Naive thymus-derived CD8-positive, alpha-beta T cell (primary cell): ENCODE measurements at regions not wholly inside any gene's neighbourhood (a gene's known extent, or its start where the extent isn't known, plus 50 kb on each side); places are given as distances from the start of the nearest gene placed in this dataset.

Experiments
- ATAC-seq, 2 donors: fragments of 150-1000 bp; cut with Tn5 transposase in 1 of 2; sonication (Bioruptor Pico), chemical (Tn5 transposase) in 1 of 2; 1 replicate in 1 of 2; 2 replicates in 1 of 2; pipeline ENCODE4 v1.10.0; 2021; ENCODE audit warnings: mild to moderate bottlenecking in 2 of 2, moderate library complexity in 2 of 2
- POLR2A ChIA-PET: fragments of 350-600 bp; sonication (Branson Sonifier 250); formaldehyde crosslinking; loops from one replicate; lab custom pipeline; 2021; ENCODE audit warnings: antibody characterized with exemption; lab: Charles Lee
- DNase-seq, 10 donors: peaks; one replicate each; pipeline versions ENCODE4 v3.0.0 to v3.0.0-alpha.2; 2020 to 2022
- H3K27ac Mint-ChIP-seq, 10 donors: one replicate each; pipeline ENCODE4 v1.8.0; 2020 to 2022; ENCODE audit warnings: mild to moderate bottlenecking in 10 of 10, mixed read lengths in 10 of 10, moderate library complexity in 4 of 10, inconsistent platforms in 1 of 10
- H3K27me3 Mint-ChIP-seq, 5 donors: one replicate each; pipeline ENCODE4 v1.8.0; 2021 to 2022; ENCODE audit warnings: mixed read lengths in 5 of 5
- H3K36me3 Mint-ChIP-seq, 3 donors: one replicate each; pipeline ENCODE4 v1.8.0; 2020 to 2022; ENCODE audit warnings: mixed read lengths in 3 of 3, mild to moderate bottlenecking in 2 of 3, inconsistent platforms in 1 of 3
- H3K4me1 Mint-ChIP-seq, 4 donors: one replicate each; pipeline ENCODE4 v1.8.0; 2021 to 2022; ENCODE audit warnings: mixed read lengths in 4 of 4
- H3K4me3 Mint-ChIP-seq, 10 donors: one replicate each; pipeline ENCODE4 v1.8.0; 2020 to 2022; ENCODE audit warnings: mild to moderate bottlenecking in 10 of 10, mixed read lengths in 10 of 10, moderate library complexity in 6 of 10, inconsistent platforms in 1 of 10
- H3K9me3 Mint-ChIP-seq, 9 donors: one replicate each; pipeline ENCODE4 v1.8.0; 2020 to 2022; ENCODE audit warnings: mixed read lengths in 9 of 9, mild to moderate bottlenecking in 3 of 9, inconsistent platforms in 1 of 9, moderate library complexity in 1 of 9

- POLR2A ChIA-PET, result no interaction called here
- Mint-ChIP-seq H3K27me3 (peaks cover 4 to 38% (median 11%) of the 10 kb centered on the region in 5 donors), H3K27ac (no peak overlapping the region), H3K4me3 (no peak overlapping the region), H3K4me1 (peaks cover 0 to 3% (median 0%) of the 10 kb centered on the region in 4 donors), H3K36me3 (no peaks in the 10 kb centered on the region), H3K9me3 (no peaks in the 10 kb centered on the region)
- no peak for DNase-seq
- no peak for ATAC-seq
Observed at GRCh38 chr15:70417535-70417934, 319.8 kb upstream of the TLE3 start.

- Mint-ChIP-seq H3K36me3 (no peaks in the 10 kb centered on the region), H3K4me3 (no peak overlapping the region), H3K27me3 (peaks cover 4 to 38% (median 11%) of the 10 kb centered on the region in 5 donors), H3K9me3 (no peaks in the 10 kb centered on the region), H3K4me1 (no peaks in the 10 kb centered on the region), H3K27ac (no peak overlapping the region)
- POLR2A ChIA-PET, result no interaction called here
- ATAC-seq (no peak), DNase-seq (no peak)
Observed at GRCh38 chr15:70416829-70417228, 319.1 kb upstream of the TLE3 start.

- H3K4me1 Mint-ChIP-seq, result no peaks in the 10 kb centered on the region
- POLR2A ChIA-PET, result no interaction called here
- no peaks in the 10 kb centered on the region for H3K36me3 Mint-ChIP-seq
- H3K4me3 Mint-ChIP-seq, result no peak overlapping the region
- no peaks in the 10 kb centered on the region for H3K9me3 Mint-ChIP-seq
- peaks cover 2 to 27% (median 11%) of the 10 kb centered on the region in 5 donors for H3K27me3 Mint-ChIP-seq
- no peak for DNase-seq
- H3K27ac Mint-ChIP-seq, result peak overlapping the region in 1 of 10 donors; percentile 50
- no peak for ATAC-seq
Observed at GRCh38 chr15:70415398-70415797, 317.7 kb upstream of the TLE3 start.

GRCh38 chr15:70414626-70415025 is 316.9 kb upstream of the TLE3 start:
- Mint-ChIP-seq H3K36me3 (no peaks in the 10 kb centered on the region), H3K27me3 (peaks cover 0 to 19% (median 10%) of the 10 kb centered on the region in 5 donors), H3K4me3 (no peak overlapping the region), H3K9me3 (no peaks in the 10 kb centered on the region), H3K27ac (no peak overlapping the region), H3K4me1 (no peaks in the 10 kb centered on the region)
- POLR2A ChIA-PET, result no interaction called here
- ATAC-seq (no peak), DNase-seq (no peak)

GRCh38 chr15:70412794-70413193 is 315.1 kb upstream of the TLE3 start:
- no peak overlapping the region for H3K4me3 Mint-ChIP-seq
- H3K27me3 Mint-ChIP-seq, result peaks cover 0 to 14% (median 4%) of the 10 kb centered on the region in 5 donors
- POLR2A ChIA-PET, result no interaction called here
- no peak for DNase-seq
- H3K36me3 Mint-ChIP-seq, result no peaks in the 10 kb centered on the region
- H3K4me1 Mint-ChIP-seq, result peaks cover 0 to 2% (median 0%) of the 10 kb centered on the region in 4 donors
- no peaks in the 10 kb centered on the region for H3K9me3 Mint-ChIP-seq
- no peak for ATAC-seq
- H3K27ac Mint-ChIP-seq, result no peak overlapping the region

GRCh38 chr15:70411143-70411863 is 313.6 kb upstream of the TLE3 start:
- no peaks in the 10 kb centered on the region for H3K36me3 Mint-ChIP-seq
- H3K9me3 Mint-ChIP-seq, result no peaks in the 10 kb centered on the region
- POLR2A ChIA-PET, result no interaction called here
- no peak for ATAC-seq
- H3K27me3 Mint-ChIP-seq, result peaks cover 0 to 4% (median 0%) of the 10 kb centered on the region in 5 donors
- no peak for DNase-seq
- H3K27ac Mint-ChIP-seq, result no peak overlapping the region
- peaks cover 0 to 2% (median 0%) of the 10 kb centered on the region in 4 donors for H3K4me1 Mint-ChIP-seq
- H3K4me3 Mint-ChIP-seq, result no peak overlapping the region

GRCh38 chr15:70410371-70410985 is 312.8 kb upstream of the TLE3 start:
- H3K36me3 Mint-ChIP-seq, result no peaks in the 10 kb centered on the region
- no peaks in the 10 kb centered on the region for H3K27me3 Mint-ChIP-seq
- no peak overlapping the region for H3K4me3 Mint-ChIP-seq
- H3K27ac Mint-ChIP-seq, result no peak overlapping the region
- H3K9me3 Mint-ChIP-seq, result no peaks in the 10 kb centered on the region
- ATAC-seq (no peak), DNase-seq (no peak)
- POLR2A ChIA-PET, result no interaction called here
- H3K4me1 Mint-ChIP-seq, result peaks cover 0 to 2% (median 0%) of the 10 kb centered on the region in 4 donors

GRCh38 chr15:70409388-70409787 is 311.7 kb upstream of the TLE3 start:
- DNase-seq (no peak), ATAC-seq (no peak)
- Mint-ChIP-seq H3K27ac (no peak overlapping the region), H3K4me3 (no peak overlapping the region), H3K36me3 (no peaks in the 10 kb centered on the region), H3K9me3 (no peaks in the 10 kb centered on the region), H3K27me3 (peaks cover 0 to under 1% (median 0%) of the 10 kb centered on the region in 5 donors), H3K4me1 (peaks cover 0 to 2% (median 0%) of the 10 kb centered on the region in 4 donors)
- POLR2A ChIA-PET, result no interaction called here

- Mint-ChIP-seq H3K36me3 (no peaks in the 10 kb centered on the region), H3K4me3 (no peak overlapping the region), H3K4me1 (peaks cover 0 to 2% (median 0%) of the 10 kb centered on the region in 4 donors), H3K27ac (peak overlapping the region in 1 of 10 donors; percentile 39), H3K27me3 (peaks cover 0 to 3% (median 0%) of the 10 kb centered on the region in 5 donors), H3K9me3 (no peaks in the 10 kb centered on the region)
- POLR2A ChIA-PET, result no interaction called here
- DNase-seq (no peak), ATAC-seq (no peak)
Observed at GRCh38 chr15:70407955-70408354, 310.2 kb upstream of the TLE3 start.

- POLR2A ChIA-PET, result no interaction called here
- DNase-seq (no peak), ATAC-seq (no peak)
- Mint-ChIP-seq H3K9me3 (no peaks in the 10 kb centered on the region), H3K4me3 (no peak overlapping the region), H3K36me3 (no peaks in the 10 kb centered on the region), H3K4me1 (peaks cover 0 to 2% (median 0%) of the 10 kb centered on the region in 4 donors), H3K27ac (peak overlapping the region in 1 of 10 donors; percentile 39), H3K27me3 (peaks cover 0 to 7% (median 0%) of the 10 kb centered on the region in 5 donors)
Observed at GRCh38 chr15:70407336-70407670, 309.6 kb upstream of the TLE3 start.

GRCh38 chr15:70406617-70407335 is 309.1 kb upstream of the TLE3 start:
- H3K36me3 Mint-ChIP-seq, result no peaks in the 10 kb centered on the region
- no peak overlapping the region for H3K27ac Mint-ChIP-seq
- DNase-seq, result no peak
- H3K4me1 Mint-ChIP-seq, result peaks cover 0 to 2% (median 0%) of the 10 kb centered on the region in 4 donors
- POLR2A ChIA-PET, result no interaction called here
- H3K27me3 Mint-ChIP-seq, result peaks cover 0 to 8% (median 0%) of the 10 kb centered on the region in 5 donors
- no peak overlapping the region for H3K4me3 Mint-ChIP-seq
- H3K9me3 Mint-ChIP-seq, result no peaks in the 10 kb centered on the region
- ATAC-seq, result no peak

GRCh38 chr15:70401709-70402108 is 304.0 kb upstream of the TLE3 start:
- H3K4me3 Mint-ChIP-seq, result no peak overlapping the region
- H3K4me1 Mint-ChIP-seq, result peaks cover 0 to 2% (median 0%) of the 10 kb centered on the region in 4 donors
- no peaks in the 10 kb centered on the region for H3K9me3 Mint-ChIP-seq
- no peak overlapping the region for H3K27ac Mint-ChIP-seq
- no peaks in the 10 kb centered on the region for H3K36me3 Mint-ChIP-seq
- ATAC-seq, result no peak
- POLR2A ChIA-PET, result no interaction called here
- H3K27me3 Mint-ChIP-seq, result peaks cover 0 to 14% (median 0%) of the 10 kb centered on the region in 5 donors
- no peak for DNase-seq
